ENCODE measurements at regions not wholly inside any gene's neighbourhood (a gene's known extent, or its start where the extent isn't known, plus 50 kb on each side); places are given as distances from the start of the nearest gene placed in this dataset.

DNA sequence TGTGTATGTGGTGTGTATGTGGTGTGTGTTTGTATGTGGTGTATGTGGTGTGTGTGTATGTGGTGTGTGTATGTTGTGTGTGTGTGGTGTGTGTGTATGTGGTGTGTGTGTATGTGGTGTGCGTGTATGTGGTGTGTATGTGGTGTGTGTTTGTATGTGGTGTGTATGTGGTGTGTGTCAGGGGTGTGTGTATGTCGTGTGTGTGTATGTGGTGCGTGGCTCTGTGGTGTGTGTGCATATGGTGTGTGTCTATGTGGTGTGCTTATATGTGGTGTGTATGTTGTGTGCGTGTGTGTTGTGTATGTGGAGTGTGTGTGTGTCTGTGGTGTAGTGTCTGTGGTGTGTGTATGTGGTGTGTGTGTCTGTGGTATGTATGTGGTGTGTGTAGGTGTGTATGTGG, 62.5 kb upstream of the MEDAG start (continued):
- no peak for TF ChIP-seq ATF1 (CRISPR knock-in tag; IDR thresholded peaks at IDR 0.05)
- no peak; the same call in 1 of the 2 replicates for TF ChIP-seq NFE2L1 (CRISPR knock-in tag; IDR thresholded peaks at IDR 0.05)

- no peaks in the 10 kb centered on the region for H3K4me1 Mint-ChIP-seq
- CTCF ChIA-PET: no interaction called here
- no peak overlapping the region for H3K4me3 Mint-ChIP-seq
- H3K27me3 Mint-ChIP-seq (ENCODE audit: low read depth): no peaks in the 10 kb centered on the region
- H3K27ac Mint-ChIP-seq: no peak overlapping the region
- TF ChIP-seq RELA (CRISPR knock-in tag; IDR thresholded peaks at IDR 0.05; ENCODE audit: borderline replicate concordance): no peak
- no peak for TF ChIP-seq ZNF671 (CRISPR knock-in tag; IDR thresholded peaks at IDR 0.05)
- TF ChIP-seq ZNF423 (CRISPR knock-in tag; IDR thresholded peaks at IDR 0.05): no peak
- TF ChIP-seq, protein P1, sequence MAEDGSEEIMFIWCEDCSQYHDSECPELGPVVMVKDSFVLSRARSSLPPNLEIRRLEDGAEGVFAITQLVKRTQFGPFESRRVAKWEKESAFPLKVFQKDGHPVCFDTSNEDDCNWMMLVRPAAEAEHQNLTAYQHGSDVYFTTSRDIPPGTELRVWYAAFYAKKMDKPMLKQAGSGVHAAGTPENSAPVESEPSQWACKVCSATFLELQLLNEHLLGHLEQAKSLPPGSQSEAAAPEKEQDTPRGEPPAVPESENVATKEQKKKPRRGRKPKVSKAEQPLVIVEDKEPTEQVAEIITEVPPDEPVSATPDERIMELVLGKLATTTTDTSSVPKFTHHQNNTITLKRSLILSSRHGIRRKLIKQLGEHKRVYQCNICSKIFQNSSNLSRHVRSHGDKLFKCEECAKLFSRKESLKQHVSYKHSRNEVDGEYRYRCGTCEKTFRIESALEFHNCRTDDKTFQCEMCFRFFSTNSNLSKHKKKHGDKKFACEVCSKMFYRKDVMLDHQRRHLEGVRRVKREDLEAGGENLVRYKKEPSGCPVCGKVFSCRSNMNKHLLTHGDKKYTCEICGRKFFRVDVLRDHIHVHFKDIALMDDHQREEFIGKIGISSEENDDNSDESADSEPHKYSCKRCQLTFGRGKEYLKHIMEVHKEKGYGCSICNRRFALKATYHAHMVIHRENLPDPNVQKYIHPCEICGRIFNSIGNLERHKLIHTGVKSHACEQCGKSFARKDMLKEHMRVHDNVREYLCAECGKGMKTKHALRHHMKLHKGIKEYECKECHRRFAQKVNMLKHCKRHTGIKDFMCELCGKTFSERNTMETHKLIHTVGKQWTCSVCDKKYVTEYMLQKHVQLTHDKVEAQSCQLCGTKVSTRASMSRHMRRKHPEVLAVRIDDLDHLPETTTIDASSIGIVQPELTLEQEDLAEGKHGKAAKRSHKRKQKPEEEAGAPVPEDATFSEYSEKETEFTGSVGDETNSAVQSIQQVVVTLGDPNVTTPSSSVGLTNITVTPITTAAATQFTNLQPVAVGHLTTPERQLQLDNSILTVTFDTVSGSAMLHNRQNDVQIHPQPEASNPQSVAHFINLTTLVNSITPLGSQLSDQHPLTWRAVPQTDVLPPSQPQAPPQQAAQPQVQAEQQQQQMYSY (CRISPR knock-in tag; IDR thresholded peaks at IDR 0.05): no peak
- no peak for TF ChIP-seq ZNF121 (CRISPR knock-in tag; IDR thresholded peaks at IDR 0.05)
- TF ChIP-seq ATF1 (CRISPR knock-in tag; IDR thresholded peaks at IDR 0.05): no peak
- TF ChIP-seq, protein P2, sequence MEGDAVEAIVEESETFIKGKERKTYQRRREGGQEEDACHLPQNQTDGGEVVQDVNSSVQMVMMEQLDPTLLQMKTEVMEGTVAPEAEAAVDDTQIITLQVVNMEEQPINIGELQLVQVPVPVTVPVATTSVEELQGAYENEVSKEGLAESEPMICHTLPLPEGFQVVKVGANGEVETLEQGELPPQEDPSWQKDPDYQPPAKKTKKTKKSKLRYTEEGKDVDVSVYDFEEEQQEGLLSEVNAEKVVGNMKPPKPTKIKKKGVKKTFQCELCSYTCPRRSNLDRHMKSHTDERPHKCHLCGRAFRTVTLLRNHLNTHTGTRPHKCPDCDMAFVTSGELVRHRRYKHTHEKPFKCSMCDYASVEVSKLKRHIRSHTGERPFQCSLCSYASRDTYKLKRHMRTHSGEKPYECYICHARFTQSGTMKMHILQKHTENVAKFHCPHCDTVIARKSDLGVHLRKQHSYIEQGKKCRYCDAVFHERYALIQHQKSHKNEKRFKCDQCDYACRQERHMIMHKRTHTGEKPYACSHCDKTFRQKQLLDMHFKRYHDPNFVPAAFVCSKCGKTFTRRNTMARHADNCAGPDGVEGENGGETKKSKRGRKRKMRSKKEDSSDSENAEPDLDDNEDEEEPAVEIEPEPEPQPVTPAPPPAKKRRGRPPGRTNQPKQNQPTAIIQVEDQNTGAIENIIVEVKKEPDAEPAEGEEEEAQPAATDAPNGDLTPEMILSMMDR (IDR thresholded peaks at IDR 0.05): no peak
- TF ChIP-seq, protein P3, sequence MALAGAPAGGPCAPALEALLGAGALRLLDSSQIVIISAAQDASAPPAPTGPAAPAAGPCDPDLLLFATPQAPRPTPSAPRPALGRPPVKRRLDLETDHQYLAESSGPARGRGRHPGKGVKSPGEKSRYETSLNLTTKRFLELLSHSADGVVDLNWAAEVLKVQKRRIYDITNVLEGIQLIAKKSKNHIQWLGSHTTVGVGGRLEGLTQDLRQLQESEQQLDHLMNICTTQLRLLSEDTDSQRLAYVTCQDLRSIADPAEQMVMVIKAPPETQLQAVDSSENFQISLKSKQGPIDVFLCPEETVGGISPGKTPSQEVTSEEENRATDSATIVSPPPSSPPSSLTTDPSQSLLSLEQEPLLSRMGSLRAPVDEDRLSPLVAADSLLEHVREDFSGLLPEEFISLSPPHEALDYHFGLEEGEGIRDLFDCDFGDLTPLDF (CRISPR knock-in tag; IDR thresholded peaks at IDR 0.05): no peak
- no peak for TF ChIP-seq CREB1 (CRISPR knock-in tag; IDR thresholded peaks at IDR 0.05)
- peaks cover 10% of the 10 kb centered on the region; the same call in 1 of the 2 replicates for H3K9me3 Mint-ChIP-seq
- POLR2A ChIA-PET: no interaction called here
- ATAC-seq (no peak), DNase-seq (ENCODE audit: low spot score) (no peak)
- no peaks in the 10 kb centered on the region for H3K36me3 Mint-ChIP-seq
Measured at GRCh38 chr13:30844548-30845296, 61.3 kb upstream of the MEDAG start.

- ChIA-PET POLR2A (no interaction called here), CTCF (no interaction called here)
- TF ChIP-seq TEAD1 (CRISPR knock-in tag; IDR thresholded peaks at IDR 0.05): no peak
- no peaks in the 10 kb centered on the region for H3K27me3 Mint-ChIP-seq (ENCODE audit: low read depth)
- no peak overlapping the region for H3K4me3 Mint-ChIP-seq
- ATAC-seq (no peak), DNase-seq (ENCODE audit: low spot score) (no peak)
- H3K36me3 Mint-ChIP-seq: no peaks in the 10 kb centered on the region
- H3K27ac Mint-ChIP-seq: no peak overlapping the region
- peaks cover 15% of the 10 kb centered on the region for H3K9me3 Mint-ChIP-seq
- H3K4me1 Mint-ChIP-seq: no peaks in the 10 kb centered on the region
Measured at GRCh38 chr13:30845297-30846214, 60.5 kb upstream of the MEDAG start.

DNA sequence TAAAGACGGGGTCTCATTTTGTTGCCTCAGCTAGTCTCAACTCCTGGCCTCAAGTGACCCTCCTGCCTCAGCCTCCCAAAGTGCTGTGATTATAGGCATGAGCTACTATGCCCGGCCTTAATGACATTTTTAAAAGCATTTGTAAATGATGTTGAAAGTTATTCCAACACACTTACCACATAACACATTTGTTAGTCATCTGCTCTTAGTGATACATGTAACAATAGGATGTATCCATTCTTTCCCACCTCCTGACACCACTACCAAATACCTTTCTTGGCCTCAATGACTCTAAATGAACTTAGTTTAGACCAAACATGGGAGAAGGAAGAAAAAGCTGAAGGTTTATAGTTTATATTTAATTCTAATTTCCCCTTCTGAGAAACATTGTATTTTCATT, 59.8 kb upstream of the MEDAG start:
- DNase-seq (ENCODE audit: low spot score): no peak
- Mint-ChIP-seq H3K4me3 (no peak overlapping the region), H3K9me3 (peaks cover 15% of the 10 kb centered on the region), H3K4me1 (no peaks in the 10 kb centered on the region), H3K36me3 (no peaks in the 10 kb centered on the region), H3K27ac (no peak overlapping the region), H3K27me3 (ENCODE audit: low read depth) (no peaks in the 10 kb centered on the region)
- ATAC-seq: no peak
- ChIA-PET CTCF (no interaction called here), POLR2A (no interaction called here)
- no peak for TF ChIP-seq ZNF512 (CRISPR knock-in tag; IDR thresholded peaks at IDR 0.05; ENCODE audit: borderline replicate concordance)
- TF ChIP-seq RELA (CRISPR knock-in tag; IDR thresholded peaks at IDR 0.05; ENCODE audit: borderline replicate concordance): no peak
- no peak for TF ChIP-seq USF1 (CRISPR knock-in tag; IDR thresholded peaks at IDR 0.05)
- TF ChIP-seq CBFB (CRISPR knock-in tag; IDR thresholded peaks at IDR 0.05; ENCODE audit: low read depth): no peak
- no peak for TF ChIP-seq ZNF232 (CRISPR knock-in tag; IDR thresholded peaks at IDR 0.05)
- no peak for TF ChIP-seq SMAD3 (CRISPR knock-in tag; IDR thresholded peaks at IDR 0.05; ENCODE audit: borderline replicate concordance)
- TF ChIP-seq TEAD4 (CRISPR knock-in tag; IDR thresholded peaks at IDR 0.05): no peak
- TF ChIP-seq ZNF219 (CRISPR knock-in tag; IDR thresholded peaks at IDR 0.05; ENCODE audit: borderline replicate concordance): no peak
- no peak for TF ChIP-seq RORB (CRISPR knock-in tag; IDR thresholded peaks at IDR 0.05)
- TF ChIP-seq MXD4 (CRISPR knock-in tag; IDR thresholded peaks at IDR 0.05; ENCODE audit: borderline replicate concordance): no peak

All from WTC11 (cell line).